Amniotic stem cell (primary cell): ENCODE measurements at regions not wholly inside any gene's neighbourhood (a gene's known extent, or its start where the extent isn't known, plus 50 kb on each side); places are given as distances from the start of the nearest gene placed in this dataset.
"Not testable (repeated sequence)": the region's sequence is repeated elsewhere in the genome, so short reads cannot be mapped to it uniquely, and the experiment has no call there.

Experiments used
- DNase-seq: peaks from one replicate; lab custom pipeline; 2025; lab: John Stamatoyannopoulos, UW

DNA sequence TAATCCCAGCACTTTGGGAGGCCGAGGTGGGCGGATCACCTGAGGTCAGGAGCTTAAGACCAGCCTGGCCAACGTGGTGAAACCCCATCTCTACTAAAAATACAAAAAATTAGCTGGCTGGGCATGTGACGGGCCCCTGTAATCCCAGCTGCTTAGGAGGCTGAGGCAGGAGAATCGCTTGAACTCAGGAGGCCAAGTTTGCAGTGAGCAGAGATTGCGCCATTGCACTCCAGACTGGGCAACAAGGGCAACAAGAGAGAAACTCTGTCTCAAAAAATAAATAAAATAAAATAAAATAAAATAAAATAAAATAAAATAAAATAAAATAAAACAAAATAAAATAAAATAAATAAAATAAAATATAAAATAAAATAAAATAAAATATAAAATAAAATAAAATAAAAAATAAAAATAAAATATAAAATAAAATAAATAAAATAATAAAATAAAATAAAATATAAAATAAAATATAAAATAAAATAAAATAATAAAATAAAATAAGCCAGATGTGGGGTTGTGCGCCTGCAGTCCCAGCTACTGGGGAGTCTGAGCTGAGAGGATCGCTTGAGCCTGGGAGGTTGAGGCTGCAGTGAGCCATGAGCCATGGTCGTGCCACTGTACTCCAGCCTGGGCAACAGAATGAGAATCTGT, 49.8 kb upstream of the ITGB1 start:
- DNase-seq: not testable (repeated sequence)
